ENCODE measurements at regions not wholly inside any gene's neighbourhood (a gene's known extent, or its start where the extent isn't known, plus 50 kb on each side); places are given as distances from the start of the nearest gene placed in this dataset.

DNA sequence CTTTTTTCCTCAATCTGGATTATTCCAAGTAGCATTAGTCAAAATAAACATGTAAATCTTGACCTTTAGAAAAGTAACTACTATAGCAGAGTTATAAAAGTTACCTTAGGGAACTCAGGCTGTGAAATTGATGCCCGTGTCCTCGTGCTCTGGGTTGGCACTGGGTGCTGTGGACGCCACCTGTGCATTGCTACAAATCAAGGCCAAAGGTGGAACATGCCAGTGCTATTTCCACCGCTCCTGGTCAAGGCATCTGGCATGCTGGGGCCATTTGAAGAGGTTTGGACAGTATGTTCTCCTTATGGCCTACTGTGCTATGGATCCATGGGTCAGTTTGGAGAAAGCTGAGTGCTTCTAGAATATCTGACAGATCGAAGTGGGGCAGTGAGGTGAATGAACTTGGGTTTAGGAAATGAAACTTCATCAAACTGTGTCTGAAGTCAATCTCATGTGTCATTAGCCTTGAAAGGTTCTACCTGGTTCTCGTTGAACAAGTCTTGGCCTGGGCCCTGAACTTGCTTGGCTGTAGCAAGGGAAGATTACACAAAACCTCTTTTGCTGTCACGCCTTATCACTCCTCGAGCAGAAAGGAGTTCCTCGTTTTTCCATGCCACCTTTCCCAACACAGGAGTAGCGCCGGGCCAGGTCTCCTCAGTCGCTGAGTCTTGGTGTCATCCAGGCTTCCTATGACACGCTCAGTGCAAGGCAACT lies 397.6 kb upstream of the RGMA start:
- Histone ChIP-seq H3K27me3 (ENCODE audit: insufficient read depth, low read length) (0 out of 2 replicates have a peak, but pooled peaks cover 5% of the 10 kb centered on the region), H3K9me3 (ENCODE audit: control insufficient read depth in 1 of 2, insufficient read depth in 1 of 2, low read depth in 1 of 2, low read length in 2 of 2) (no peaks in the 10 kb centered on the region), H2AFZ (ENCODE audit: low read depth, low read length, poor library complexity, severe bottlenecking) (no peak overlapping the region), H3K27ac (ENCODE audit: low read depth, low read length) (no peak overlapping the region), H3K4me2 (ENCODE audit: low read length) (no peak overlapping the region), H3K4me3 (replicated peaks in 1 of 2; ENCODE audit: low read depth in 1 of 2, low read length in 2 of 2) (no peak overlapping the region), H3K9ac (ENCODE audit: low read length) (no peak overlapping the region), H3K36me3 (ENCODE audit: control insufficient read depth in 1 of 2, insufficient read depth in 2 of 2, low read length in 2 of 2) (no peaks in the 10 kb centered on the region), H3K9me2 (ENCODE audit: insufficient read depth) (no peaks in the 10 kb centered on the region), H4K20me1 (ENCODE audit: insufficient read depth) (no peaks in the 10 kb centered on the region), H3K4me1 (ENCODE audit: control insufficient read depth in 1 of 2, insufficient read depth in 2 of 2, low read length in 2 of 2) (no peaks in the 10 kb centered on the region), H3K79me2 (ENCODE audit: insufficient read depth, low read length) (no peaks in the 10 kb centered on the region)
- ChIA-PET CTCF (no interaction called here), POLR2A (no interaction called here), RAD21 (ENCODE audit: low non-redundant PET in 1 of 2, low total read pairs in 2 of 2, uncharacterized antibody in 2 of 2, unreplicated experiment in 2 of 2) (no interaction called here)
- BruUV-seq (replicated peaks): no TSS peak
- DNase-seq (ENCODE audit: low read depth, low spot score) (no peak), ATAC-seq (no peak)
- intact Hi-C loops (cut with micrococcal nuclease): no loop called here
- no peak for TF ChIP-seq RAD21 (IDR thresholded peaks at IDR 0.05; ENCODE audit: low read depth)
- TF ChIP-seq ZFX (IDR thresholded peaks at IDR 0.05): no peak
- no peak for TF ChIP-seq SP1 (IDR thresholded peaks at IDR 0.05; ENCODE audit: low read depth)
- TF ChIP-seq ELF1 (IDR thresholded peaks at IDR 0.05; ENCODE audit: borderline replicate concordance, low read depth): no peak
- TF ChIP-seq ZNF274 (IDR thresholded peaks at IDR 0.05; ENCODE audit: low read depth, low read length): no peak
- TF ChIP-seq, protein P1, sequence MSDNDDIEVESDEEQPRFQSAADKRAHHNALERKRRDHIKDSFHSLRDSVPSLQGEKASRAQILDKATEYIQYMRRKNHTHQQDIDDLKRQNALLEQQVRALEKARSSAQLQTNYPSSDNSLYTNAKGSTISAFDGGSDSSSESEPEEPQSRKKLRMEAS (IDR thresholded peaks at IDR 0.05): no peak

DNA sequence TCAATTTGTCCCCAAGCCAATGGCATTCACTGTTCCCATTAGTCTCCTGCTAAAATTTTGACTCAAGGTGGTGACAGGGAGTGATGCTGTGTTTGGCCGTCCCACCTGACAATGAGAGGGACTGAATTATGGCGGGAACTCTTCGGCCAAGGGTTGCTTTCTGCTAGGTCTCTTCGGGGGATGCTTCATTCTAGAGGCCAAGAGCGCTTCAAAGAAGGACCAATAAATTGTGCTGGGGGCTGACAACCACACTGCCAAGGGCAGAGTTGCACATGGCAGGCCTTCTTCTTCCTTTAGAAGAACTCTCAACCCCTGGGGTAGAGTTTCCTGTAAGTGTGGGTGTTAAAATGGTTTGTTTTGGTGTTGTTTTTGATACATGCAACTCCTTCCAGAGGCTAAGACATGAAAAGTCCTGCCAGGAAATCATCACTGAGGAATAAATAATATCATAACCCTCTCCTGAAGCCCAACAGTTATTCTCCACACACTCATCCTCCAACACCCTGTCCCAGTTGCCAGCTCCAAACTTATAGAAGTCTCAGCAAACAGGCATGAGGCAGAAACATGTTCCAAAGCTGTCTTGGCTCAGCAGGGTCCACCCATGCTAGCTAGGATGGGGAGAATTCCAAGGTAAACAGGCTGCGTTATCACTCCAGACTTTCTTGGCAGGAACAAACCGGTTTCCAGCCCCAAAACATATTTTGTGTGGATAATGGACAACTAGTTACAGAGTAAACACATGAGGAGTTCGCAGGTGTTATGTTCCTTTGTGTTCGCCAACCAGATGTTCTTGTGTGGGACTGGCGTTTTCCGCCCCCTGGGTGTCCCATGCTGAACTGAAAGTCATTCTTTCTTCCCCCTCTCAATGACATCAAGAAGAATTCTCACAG lies 396.7 kb upstream of the RGMA start:
- H3K4me1 ChIP-seq (ENCODE audit: control insufficient read depth in 1 of 2, insufficient read depth in 2 of 2, low read length in 2 of 2): no peaks in the 10 kb centered on the region
- no peak for TF ChIP-seq SP1 (IDR thresholded peaks at IDR 0.05; ENCODE audit: low read depth)
- no peak for TF ChIP-seq TCF7L2 (IDR thresholded peaks at IDR 0.05; ENCODE audit: borderline replicate concordance, extremely low read depth, insufficient read depth, insufficient read length)
- no peak for TF ChIP-seq YY1 (IDR thresholded peaks at IDR 0.05; ENCODE audit: extremely low read depth, insufficient replicate concordance, low read depth, low read length)
- TF ChIP-seq, protein P2, sequence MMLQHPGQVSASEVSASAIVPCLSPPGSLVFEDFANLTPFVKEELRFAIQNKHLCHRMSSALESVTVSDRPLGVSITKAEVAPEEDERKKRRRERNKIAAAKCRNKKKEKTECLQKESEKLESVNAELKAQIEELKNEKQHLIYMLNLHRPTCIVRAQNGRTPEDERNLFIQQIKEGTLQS (IDR thresholded peaks at IDR 0.05): no peak
- TF ChIP-seq, protein P1 (IDR thresholded peaks at IDR 0.05): no peak
- TF ChIP-seq SRF (IDR thresholded peaks at IDR 0.05; ENCODE audit: low read depth): no peak
- ChIA-PET RAD21 (ENCODE audit: low non-redundant PET in 1 of 2, low total read pairs in 2 of 2, uncharacterized antibody in 2 of 2, unreplicated experiment in 2 of 2) (no interaction called here), CTCF (no interaction called here), POLR2A (no interaction called here)
- H3K9me3 ChIP-seq (ENCODE audit: control insufficient read depth in 1 of 2, insufficient read depth in 1 of 2, low read depth in 1 of 2, low read length in 2 of 2): no peaks in the 10 kb centered on the region
- no peaks in the 10 kb centered on the region for H3K36me3 ChIP-seq (ENCODE audit: control insufficient read depth in 1 of 2, insufficient read depth in 2 of 2, low read length in 2 of 2)
- no peaks in the 10 kb centered on the region for H3K9me2 ChIP-seq (ENCODE audit: insufficient read depth)
- ATAC-seq (no peak), DNase-seq (ENCODE audit: low read depth, low spot score) (no peak)
- H3K4me3 ChIP-seq (replicated peaks in 1 of 2; ENCODE audit: low read depth in 1 of 2, low read length in 2 of 2): no peak overlapping the region
- no peaks in the 10 kb centered on the region for H3K79me2 ChIP-seq (ENCODE audit: insufficient read depth, low read length)
- H4K20me1 ChIP-seq (ENCODE audit: insufficient read depth): no peaks in the 10 kb centered on the region
- H3K9ac ChIP-seq (ENCODE audit: low read length): no peak overlapping the region
- no peak overlapping the region for H3K4me2 ChIP-seq (ENCODE audit: low read length)
- no TSS peak for BruUV-seq (replicated peaks)
- H2AFZ ChIP-seq (ENCODE audit: low read depth, low read length, poor library complexity, severe bottlenecking): no peak overlapping the region
- H3K27ac ChIP-seq (ENCODE audit: low read depth, low read length): no peak overlapping the region
- 0 out of 2 replicates have a peak, but pooled peaks cover 3% of the 10 kb centered on the region for H3K27me3 ChIP-seq (ENCODE audit: insufficient read depth, low read length)
- intact Hi-C loops (cut with micrococcal nuclease): no loop called here
